Stimulated activated CD4-positive, alpha-beta T cell treated with anti-CD3 and anti-CD28 coated beads, Interleukin-1b, Interleukin-23, amount 100 ng/mL, for 24 hours (primary cell): ENCODE measurements at regions not wholly inside any gene's neighbourhood (a gene's known extent, or its start where the extent isn't known, plus 50 kb on each side); places are given as distances from the start of the nearest gene placed in this dataset.

Experiments used
- DNase-seq, 4 experiments: peaks; one replicate each; pipeline ENCODE4 v3.0.0-alpha.2; 2020; ENCODE audit warnings: low read depth in 4 of 4, low spot score in 1 of 4

GRCh38 chr22:47655930-47656329 lies 893.5 kb downstream of the TBC1D22A start:
- DNase-seq: no peak

DNA sequence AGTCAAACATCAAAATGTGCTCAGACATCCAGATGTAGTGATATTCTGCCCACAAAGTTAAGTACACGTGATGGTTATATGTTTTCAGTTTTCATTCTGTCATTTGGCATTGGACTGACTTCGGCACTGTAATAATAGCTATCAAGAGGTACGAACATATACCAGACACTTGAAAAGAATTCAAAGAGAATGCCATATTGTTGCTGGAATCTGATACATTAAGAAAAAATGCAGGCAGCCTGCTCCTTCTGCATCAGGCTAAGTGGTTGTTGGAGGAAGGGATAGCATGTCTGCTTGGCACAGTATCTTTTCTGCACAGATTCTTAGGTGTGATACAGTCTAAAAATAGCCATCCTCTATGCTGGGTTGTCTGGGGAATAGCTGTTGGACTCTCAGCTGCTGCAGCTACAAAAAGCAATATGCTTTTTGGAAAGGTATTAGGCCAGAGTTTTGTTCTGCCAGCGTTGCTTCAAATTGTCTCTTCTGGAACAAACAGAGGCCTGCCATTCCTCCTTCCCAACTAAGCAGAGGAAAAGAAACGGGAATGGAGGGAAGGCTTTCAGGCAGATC lies 892.6 kb downstream of the TBC1D22A start:
- no peak for DNase-seq

DNA sequence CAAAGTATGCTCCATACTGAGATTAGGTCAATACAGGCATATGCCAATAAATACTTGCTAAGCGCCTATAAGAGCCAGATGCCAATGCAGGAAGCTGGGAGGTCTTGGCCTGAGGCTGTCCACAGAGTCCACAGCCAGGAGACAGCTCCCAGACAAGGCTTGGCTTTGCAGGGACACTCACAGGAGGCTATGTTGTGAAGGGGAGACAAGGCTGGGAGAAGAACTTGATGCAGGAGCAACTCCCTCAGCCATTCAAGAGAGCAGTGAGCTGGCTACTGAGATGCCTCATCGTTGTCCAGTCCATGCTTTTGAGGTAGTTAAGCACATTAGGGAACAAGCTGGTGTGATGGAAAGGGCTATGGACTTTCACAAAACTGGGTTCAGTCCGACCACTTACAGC lies 891.5 kb downstream of the TBC1D22A start:
- DNase-seq: no peak

GRCh38 chr22:47651216-47651987 lies 889.0 kb downstream of the TBC1D22A start:
- no peak for DNase-seq

DNA sequence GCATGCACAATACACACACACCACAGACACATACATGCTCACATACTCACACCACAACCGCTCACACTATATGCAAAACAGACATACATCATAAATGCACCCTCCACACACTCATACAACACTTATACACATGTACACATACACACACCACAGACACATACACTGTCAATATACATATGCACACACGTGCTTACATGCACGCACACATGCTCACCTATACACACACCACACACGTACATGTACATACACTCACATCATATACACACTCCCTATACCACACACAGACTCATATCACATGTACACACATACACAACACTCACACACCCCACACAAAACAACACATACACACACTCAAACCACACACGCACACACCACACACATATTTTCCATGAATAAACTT lies 885.3 kb downstream of the TBC1D22A start:
- DNase-seq: no peak

- DNase-seq: no peak
Observed at GRCh38 chr22:47647181-47647580, 884.7 kb downstream of the TBC1D22A start.

DNA sequence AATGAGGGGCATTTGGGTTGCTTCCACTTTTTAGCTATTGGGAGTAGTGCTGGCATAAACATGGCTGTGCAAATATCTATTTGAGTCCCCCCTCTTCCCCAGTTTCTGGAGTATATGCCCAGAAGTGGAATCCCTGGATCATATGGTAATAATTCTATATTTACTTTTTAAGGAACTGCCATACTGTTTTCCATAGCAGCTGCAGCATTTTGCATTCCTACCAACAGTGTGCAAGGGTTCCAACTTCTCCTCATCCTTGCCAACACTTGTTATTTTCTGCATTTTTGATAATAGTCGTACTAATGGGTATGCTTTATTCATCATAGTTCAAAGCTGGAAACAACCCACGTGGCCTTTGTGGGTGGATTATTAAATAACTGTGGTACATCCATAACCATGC lies 883.5 kb downstream of the TBC1D22A start:
- no peak for DNase-seq

GRCh38 chr22:47645450-47645914 lies 883.0 kb downstream of the TBC1D22A start:
- DNase-seq: no peak

- DNase-seq: no peak
Observed at GRCh38 chr22:47634347-47634746, 871.9 kb downstream of the TBC1D22A start.

DNA sequence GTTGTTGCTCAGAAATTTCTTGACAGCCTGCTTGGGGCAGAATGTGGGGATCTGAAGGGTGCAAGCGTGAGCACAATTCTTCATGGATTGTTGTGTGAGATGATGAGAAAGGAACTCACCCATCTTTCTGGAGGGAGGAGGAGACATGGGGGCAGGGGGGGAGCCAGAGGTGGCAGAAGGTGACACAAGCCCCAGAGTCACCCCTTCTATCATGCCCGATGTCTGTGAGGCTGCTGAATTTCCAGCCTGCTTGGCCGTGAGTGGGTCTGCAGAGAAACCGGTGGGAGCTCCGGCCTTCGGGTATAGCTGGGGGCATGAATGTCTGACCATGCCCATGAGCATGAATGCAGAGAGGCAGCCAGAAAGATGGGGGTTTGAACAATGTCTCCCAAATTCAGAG lies 870.7 kb downstream of the TBC1D22A start:
- DNase-seq: no peak

GRCh38 chr22:47632701-47633100 lies 870.3 kb downstream of the TBC1D22A start:
- DNase-seq: no peak

DNA sequence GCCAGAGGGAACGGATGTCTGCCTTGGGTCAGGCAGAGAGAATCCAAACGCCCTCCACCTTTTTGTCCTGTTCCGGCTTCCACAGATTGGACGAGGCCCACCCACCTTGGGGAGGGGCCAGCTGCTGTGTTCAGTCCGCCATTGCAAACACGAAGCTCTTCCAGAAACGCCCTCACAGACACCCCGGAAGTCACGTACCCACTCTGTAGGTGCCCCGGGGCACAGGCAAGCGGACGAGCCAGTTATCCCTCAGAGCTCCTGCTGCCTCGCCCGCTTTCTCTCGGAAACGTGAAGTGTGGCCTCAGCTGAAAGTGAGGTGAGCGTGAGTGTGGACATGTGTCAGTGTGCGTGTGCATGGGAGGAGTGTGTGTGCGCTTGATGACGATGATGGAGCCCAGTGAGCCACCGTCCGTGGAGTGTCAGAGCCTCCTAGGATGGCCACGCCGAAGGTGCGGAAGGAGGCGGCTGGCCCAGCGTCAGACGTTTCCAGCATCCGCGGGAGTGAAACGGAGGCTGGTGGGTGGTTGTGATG lies 869.2 kb downstream of the TBC1D22A start:
- no peak for DNase-seq

- DNase-seq: no peak
Observed at GRCh38 chr22:47630741-47631534, 868.5 kb downstream of the TBC1D22A start.

DNA sequence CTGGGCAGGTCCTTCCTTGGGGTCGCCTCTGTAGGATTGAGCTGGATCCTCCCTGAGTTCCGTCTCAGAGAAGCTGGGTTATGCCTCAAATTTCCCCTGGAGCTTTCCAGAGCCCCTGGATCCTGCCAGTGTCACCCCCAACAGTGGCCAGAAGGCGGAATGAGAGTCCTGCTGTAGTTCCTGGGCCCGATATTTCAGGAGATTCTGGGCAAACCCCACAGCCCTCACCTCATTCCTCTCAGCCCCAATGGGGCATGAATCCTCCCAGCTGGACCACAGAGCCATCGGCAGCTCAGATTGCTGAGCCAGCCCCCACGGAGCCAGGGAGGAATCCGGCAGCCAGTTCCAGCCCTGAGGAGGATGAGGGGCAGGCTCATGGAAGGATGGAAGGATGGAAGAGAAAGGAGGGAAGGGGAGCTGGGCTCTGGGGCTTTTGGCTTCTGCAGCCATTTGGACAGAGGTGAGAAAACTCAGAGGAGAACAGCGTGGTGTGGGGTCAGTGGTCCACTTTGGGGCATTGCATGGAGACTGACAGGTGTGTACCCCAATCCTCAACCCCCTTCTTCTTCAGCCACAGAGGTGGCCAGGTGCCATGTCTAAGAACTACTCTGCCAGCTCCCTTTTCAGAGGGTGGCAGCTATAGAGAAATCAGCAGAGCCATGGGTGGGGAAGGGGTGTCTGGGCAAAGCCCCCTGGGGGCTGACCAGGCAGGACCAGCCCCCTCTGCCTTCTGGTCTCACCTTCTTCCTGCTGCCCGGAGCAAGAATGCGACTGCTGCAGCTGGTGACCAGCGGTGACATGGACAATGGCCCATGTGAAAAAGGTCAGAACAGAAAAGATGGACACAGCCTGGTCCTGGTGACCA lies 867.6 kb downstream of the TBC1D22A start:
- no peak for DNase-seq

DNA sequence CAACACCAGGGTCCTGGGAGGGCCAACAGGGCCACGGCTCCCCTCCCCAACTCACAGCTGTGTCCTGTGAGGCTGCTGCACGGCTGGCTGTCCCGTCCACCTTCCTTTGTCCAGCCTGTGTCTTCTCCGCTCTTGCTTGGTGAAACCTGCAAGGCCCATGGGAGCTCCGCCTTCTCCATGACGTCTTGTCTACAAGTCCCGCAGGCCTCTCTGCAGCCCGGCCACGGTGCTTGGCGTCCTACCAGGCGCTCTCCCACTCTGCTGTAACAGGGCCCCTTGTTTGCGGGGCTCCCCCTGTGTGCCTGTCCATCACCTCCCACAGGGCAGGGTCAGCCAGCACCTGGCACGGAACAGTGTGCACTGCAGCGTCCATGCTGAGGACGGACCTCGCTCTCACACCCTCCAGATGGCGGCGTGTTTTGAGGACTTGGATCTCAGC lies 866.8 kb downstream of the TBC1D22A start:
- DNase-seq: no peak

GRCh38 chr22:47628477-47629272 lies 866.2 kb downstream of the TBC1D22A start:
- DNase-seq: no peak

DNA sequence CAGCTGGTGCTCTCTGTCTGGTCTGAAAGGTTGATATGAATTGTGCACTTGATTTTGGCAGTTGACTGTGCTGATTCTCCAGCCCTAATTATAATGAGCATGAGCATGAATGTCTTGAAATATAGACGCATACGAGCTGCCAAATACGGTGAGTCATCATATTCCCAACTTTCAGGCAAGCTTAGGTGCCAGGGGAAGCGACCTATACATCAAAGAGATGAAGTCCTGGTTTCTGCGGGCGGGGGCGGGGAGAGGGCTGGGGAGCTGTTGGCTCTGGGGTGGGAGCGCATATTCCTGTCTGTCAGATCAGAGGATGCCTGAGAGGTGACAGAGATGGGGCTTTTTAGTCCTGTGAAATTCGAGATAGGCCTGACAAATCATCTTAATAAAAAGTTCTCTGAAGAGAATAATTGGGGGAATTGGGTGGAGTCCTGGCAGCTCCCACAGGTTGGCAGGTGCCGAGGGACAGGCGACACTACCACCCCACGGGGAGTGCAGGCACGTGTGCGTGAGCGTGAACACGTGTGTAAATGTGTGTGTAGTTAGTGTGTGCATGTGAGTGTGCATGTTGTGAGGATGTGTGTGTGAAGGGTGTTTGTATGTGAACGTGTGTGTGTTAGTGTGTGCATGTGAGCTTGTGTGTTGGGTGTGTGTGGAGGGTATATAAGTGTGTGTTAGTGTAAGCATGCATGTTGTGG lies 865.3 kb downstream of the TBC1D22A start:
- no peak for DNase-seq

- no peak for DNase-seq
Observed at GRCh38 chr22:47626428-47627390, 864.3 kb downstream of the TBC1D22A start.
